Caco-2 (cell line): ENCODE measurements at regions not wholly inside any gene's neighbourhood (a gene's known extent, or its start where the extent isn't known, plus 50 kb on each side); places are given as distances from the start of the nearest gene placed in this dataset.

Experiments used
- BruUV-seq: library from RNA; stranded (reverse); fragments of 400-500 nt; replicated peaks from 2 replicates; lab custom pipeline; 2021; lab: Mats Ljungman, UMichigan
- CTCF ChIA-PET: fragments of 300-600 bp; sonication (Branson Sonifier 250); formaldehyde crosslinking; loops from one replicate; lab custom pipeline; 2022; ENCODE audit warnings: antibody characterized with exemption; lab: Charles Lee
- POLR2A ChIA-PET: fragments of 300-600 bp; sonication (Branson Sonifier 250); formaldehyde crosslinking; loops from one replicate; lab custom pipeline; 2022; ENCODE audit warnings: antibody characterized with exemption; lab: Charles Lee
- DNase-seq, 2 experiments: peaks; one replicate each; pipeline versions ENCODE4 v3.0.0 to v3.0.0-alpha.2; 2020 to 2022
- H3K27me3 ChIP-seq: replicated peaks from 2 replicates; pipeline ENCODE4 v1.6.0; 2011; ENCODE audit warnings: low read length; ENCODE audit not compliant: control insufficient read depth, insufficient read depth
- H3K36me3 ChIP-seq: 2 replicates; pipeline ENCODE4 v1.5.1; 2011; ENCODE audit warnings: low read length; ENCODE audit not compliant: control insufficient read depth, insufficient read depth
- H3K4me1 ChIP-seq: fragments of 250-450 bp; sonication (Bioruptor Pico); 2 replicates; pipeline ENCODE4 v1.5.1; 2020; ENCODE audit warnings: mild to moderate bottlenecking
- H3K4me3 ChIP-seq: 2 replicates; pipeline ENCODE4 v1.5.1; 2011; ENCODE audit warnings: low read depth, mild to moderate bottlenecking, control low read depth, low read length
- H3K9me3 ChIP-seq: fragments of 250-450 bp; sonication (Bioruptor Pico); 2 replicates; pipeline ENCODE4 v1.5.1; 2020; ENCODE audit warnings: mild to moderate bottlenecking, moderate library complexity
- H3K27ac Mint-ChIP-seq: one replicate; pipeline ENCODE4 v1.8.0; 2022; ENCODE audit warnings: mixed read lengths; ENCODE audit not compliant: unreplicated experiment
- H3K27me3 Mint-ChIP-seq: one replicate; pipeline ENCODE4 v1.8.0; 2022; ENCODE audit warnings: mixed read lengths; ENCODE audit not compliant: insufficient read depth, unreplicated experiment
- H3K36me3 Mint-ChIP-seq: one replicate; pipeline ENCODE4 v1.8.0; 2022; ENCODE audit warnings: mild to moderate bottlenecking, mixed read lengths; ENCODE audit not compliant: insufficient read depth, unreplicated experiment
- H3K4me1 Mint-ChIP-seq: one replicate; pipeline ENCODE4 v1.8.0; 2022; ENCODE audit warnings: low read depth, mixed read lengths; ENCODE audit not compliant: unreplicated experiment
- H3K4me3 Mint-ChIP-seq: one replicate; pipeline ENCODE4 v1.8.0; 2022; ENCODE audit warnings: mild to moderate bottlenecking, moderate library complexity, mixed read lengths; ENCODE audit not compliant: unreplicated experiment
- H3K9me3 Mint-ChIP-seq: one replicate; pipeline ENCODE4 v1.8.0; 2022; ENCODE audit warnings: mixed read lengths; ENCODE audit not compliant: unreplicated experiment
- CTCF ChIP-seq, 2 experiments: fragments of 200-600 bp in 1 of 2; IDR thresholded peaks; 1 replicate in 1 of 2; 2 replicates in 1 of 2; pipeline versions ENCODE4 v1.5.1 to v1.8.0; 2011 to 2022; ENCODE audit warnings: antibody characterized with exemption in 1 of 2, control low read depth in 1 of 2, inconsistent platforms in 1 of 2, low read depth in 1 of 2, low read length in 1 of 2, mild to moderate bottlenecking in 1 of 2, moderate library complexity in 1 of 2; ENCODE audit not compliant: insufficient read depth in 1 of 2, severe bottlenecking in 1 of 2, unreplicated experiment in 1 of 2
- intact Hi-C: fragments of 100-400 bp; cut with micrococcal nuclease; formaldehyde crosslinking; loops from one replicate; pipeline ENCODE4 v1.10.0; 2022; ENCODE audit not compliant: unreplicated experiment

- POLR2A ChIA-PET = no interaction called here
Observed at GRCh38 chr3:78022232-78022631, 982.3 kb downstream of the ROBO2 start.

GRCh38 chr3:78023257-78023656 is 983.4 kb downstream of the ROBO2 start:
- no peak for TF ChIP-seq CTCF (IDR thresholded peaks at IDR 0.05; ENCODE audit: insufficient read depth in 1 of 2, low read depth in 1 of 2, low read length in 1 of 2, severe bottlenecking in 1 of 2, unreplicated experiment in 1 of 2)
- Histone ChIP-seq H3K9me3 (no peaks in the 10 kb centered on the region), H3K4me3 (no peak overlapping the region), H3K27me3 (no peaks in the 10 kb centered on the region), H3K36me3 (no peaks in the 10 kb centered on the region), H3K4me1 (no peaks in the 10 kb centered on the region)
- H3K27ac Mint-ChIP-seq = no peak overlapping the region
- H3K9me3 Mint-ChIP-seq = no peaks in the 10 kb centered on the region
- no peak for DNase-seq
- no TSS peak for BruUV-seq
- no peaks in the 10 kb centered on the region for H3K36me3 Mint-ChIP-seq
- intact Hi-C loops = no loop called here
- no peaks in the 10 kb centered on the region for H3K4me1 Mint-ChIP-seq
- no peak overlapping the region for H3K4me3 Mint-ChIP-seq
- no peaks in the 10 kb centered on the region for H3K27me3 Mint-ChIP-seq
- ChIA-PET POLR2A (no interaction called here), CTCF (no interaction called here)

More at GRCh38 chr3:78022232-78022631, 982.3 kb downstream of the ROBO2 start:
- no peak overlapping the region for H3K4me3 ChIP-seq
- intact Hi-C loops = no loop called here
- no peak for TF ChIP-seq CTCF (IDR thresholded peaks at IDR 0.05; ENCODE audit: insufficient read depth in 1 of 2, low read depth in 1 of 2, low read length in 1 of 2, severe bottlenecking in 1 of 2, unreplicated experiment in 1 of 2)
- no peaks in the 10 kb centered on the region for H3K4me1 ChIP-seq
- H3K9me3 Mint-ChIP-seq = no peaks in the 10 kb centered on the region
- H3K4me1 Mint-ChIP-seq = no peaks in the 10 kb centered on the region
- no peak overlapping the region for H3K27ac Mint-ChIP-seq
- no TSS peak for BruUV-seq
- H3K36me3 ChIP-seq = no peaks in the 10 kb centered on the region
- no peaks in the 10 kb centered on the region for H3K27me3 Mint-ChIP-seq
- H3K36me3 Mint-ChIP-seq = no peaks in the 10 kb centered on the region
- no peak for DNase-seq
- no peaks in the 10 kb centered on the region for H3K9me3 ChIP-seq
- no peak overlapping the region for H3K4me3 Mint-ChIP-seq
- CTCF ChIA-PET = no interaction called here
- no peaks in the 10 kb centered on the region for H3K27me3 ChIP-seq

GRCh38 chr3:78025916-78026315 is 986.0 kb downstream of the ROBO2 start:
- no peak for TF ChIP-seq CTCF (IDR thresholded peaks at IDR 0.05; ENCODE audit: insufficient read depth in 1 of 2, low read depth in 1 of 2, low read length in 1 of 2, severe bottlenecking in 1 of 2, unreplicated experiment in 1 of 2)
- ChIA-PET POLR2A (no interaction called here), CTCF (no interaction called here)
- no peaks in the 10 kb centered on the region for H3K4me1 Mint-ChIP-seq
- intact Hi-C loops = no loop called here
- no TSS peak for BruUV-seq
- no peak for DNase-seq
- H3K36me3 Mint-ChIP-seq = no peaks in the 10 kb centered on the region
- H3K4me3 Mint-ChIP-seq = no peak overlapping the region
- Histone ChIP-seq H3K27me3 (no peaks in the 10 kb centered on the region), H3K4me3 (no peak overlapping the region), H3K36me3 (no peaks in the 10 kb centered on the region), H3K4me1 (no peaks in the 10 kb centered on the region), H3K9me3 (no peaks in the 10 kb centered on the region)
- H3K27ac Mint-ChIP-seq = no peak overlapping the region
- H3K27me3 Mint-ChIP-seq = no peaks in the 10 kb centered on the region
- no peaks in the 10 kb centered on the region for H3K9me3 Mint-ChIP-seq
